GM12872 (cell line): ENCODE measurements at regions not wholly inside any gene's neighbourhood (a gene's known extent, or its start where the extent isn't known, plus 50 kb on each side); places are given as distances from the start of the nearest gene placed in this dataset.

Experiments
- TF ChIP-seq, protein P1 (sequence below): IDR thresholded peaks from 3 replicates; pipeline ENCODE4 v1.5.1; 2011; ENCODE audit warnings: low read depth, mild to moderate bottlenecking, low read length, moderate library complexity; ENCODE audit not compliant: insufficient read depth

- TF ChIP-seq, protein P1, sequence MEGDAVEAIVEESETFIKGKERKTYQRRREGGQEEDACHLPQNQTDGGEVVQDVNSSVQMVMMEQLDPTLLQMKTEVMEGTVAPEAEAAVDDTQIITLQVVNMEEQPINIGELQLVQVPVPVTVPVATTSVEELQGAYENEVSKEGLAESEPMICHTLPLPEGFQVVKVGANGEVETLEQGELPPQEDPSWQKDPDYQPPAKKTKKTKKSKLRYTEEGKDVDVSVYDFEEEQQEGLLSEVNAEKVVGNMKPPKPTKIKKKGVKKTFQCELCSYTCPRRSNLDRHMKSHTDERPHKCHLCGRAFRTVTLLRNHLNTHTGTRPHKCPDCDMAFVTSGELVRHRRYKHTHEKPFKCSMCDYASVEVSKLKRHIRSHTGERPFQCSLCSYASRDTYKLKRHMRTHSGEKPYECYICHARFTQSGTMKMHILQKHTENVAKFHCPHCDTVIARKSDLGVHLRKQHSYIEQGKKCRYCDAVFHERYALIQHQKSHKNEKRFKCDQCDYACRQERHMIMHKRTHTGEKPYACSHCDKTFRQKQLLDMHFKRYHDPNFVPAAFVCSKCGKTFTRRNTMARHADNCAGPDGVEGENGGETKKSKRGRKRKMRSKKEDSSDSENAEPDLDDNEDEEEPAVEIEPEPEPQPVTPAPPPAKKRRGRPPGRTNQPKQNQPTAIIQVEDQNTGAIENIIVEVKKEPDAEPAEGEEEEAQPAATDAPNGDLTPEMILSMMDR, result no peak
Observed at GRCh38 chr21:32167513-32167912, 111.3 kb downstream of the MIS18A start.

GRCh38 chr21:32163386-32163785 lies 115.5 kb downstream of the MIS18A start:
- TF ChIP-seq, protein P1, result no peak

DNA sequence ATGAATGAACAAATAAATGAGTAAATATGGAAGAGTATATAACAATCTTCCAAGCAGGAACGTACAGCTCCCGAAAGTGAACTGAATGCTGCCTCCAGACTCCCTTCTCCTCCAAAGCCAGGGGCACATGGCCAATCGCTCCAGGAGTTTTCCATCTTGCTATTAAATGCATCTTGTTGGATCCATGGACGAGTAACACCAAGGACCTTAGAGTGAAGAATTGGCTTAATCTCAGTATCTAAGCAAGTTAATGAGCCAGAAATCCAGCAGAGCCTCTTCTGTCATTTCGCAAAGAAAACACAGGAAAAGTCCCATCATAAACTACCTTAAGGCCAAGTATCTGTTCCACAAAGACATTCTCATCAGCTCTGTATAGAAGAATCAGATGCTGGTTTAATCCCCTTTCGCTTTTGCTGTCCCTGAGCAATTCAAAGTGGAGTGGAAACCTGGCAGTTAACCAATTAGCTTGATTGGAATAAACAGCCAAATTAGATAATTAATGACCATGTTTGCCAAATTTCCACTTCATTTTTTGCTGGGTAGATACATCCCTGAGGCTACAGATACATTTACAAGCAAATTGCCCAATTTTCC lies 116.0 kb downstream of the MIS18A start:
- TF ChIP-seq, protein P1, result no peak

DNA sequence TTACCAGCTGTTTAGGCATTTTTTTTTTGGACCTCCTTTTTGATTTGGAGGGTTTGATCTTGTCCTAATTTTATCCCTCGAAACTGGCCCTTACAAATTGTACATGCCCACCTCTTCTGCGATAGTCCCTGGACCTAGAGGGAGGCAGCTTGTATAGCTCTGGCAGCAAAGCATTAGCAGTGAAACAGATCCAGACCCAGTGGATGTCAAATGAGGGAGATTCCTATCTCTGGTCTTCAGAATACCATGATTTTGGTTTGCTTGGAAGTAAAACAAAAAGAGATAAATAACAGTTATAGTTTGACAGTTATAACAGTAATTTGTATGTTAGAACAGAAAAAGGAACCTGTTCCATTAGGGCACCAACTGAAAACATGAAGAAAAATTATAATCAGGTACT lies 123.6 kb downstream of the MIS18A start:
- TF ChIP-seq, protein P1, result no peak

- TF ChIP-seq, protein P1, result no peak
Observed at GRCh38 chr21:32147041-32147440, 131.8 kb downstream of the MIS18A start.

- TF ChIP-seq, protein P1, result no peak
Observed at GRCh38 chr21:32144851-32145250, 134.0 kb downstream of the MIS18A start.

DNA sequence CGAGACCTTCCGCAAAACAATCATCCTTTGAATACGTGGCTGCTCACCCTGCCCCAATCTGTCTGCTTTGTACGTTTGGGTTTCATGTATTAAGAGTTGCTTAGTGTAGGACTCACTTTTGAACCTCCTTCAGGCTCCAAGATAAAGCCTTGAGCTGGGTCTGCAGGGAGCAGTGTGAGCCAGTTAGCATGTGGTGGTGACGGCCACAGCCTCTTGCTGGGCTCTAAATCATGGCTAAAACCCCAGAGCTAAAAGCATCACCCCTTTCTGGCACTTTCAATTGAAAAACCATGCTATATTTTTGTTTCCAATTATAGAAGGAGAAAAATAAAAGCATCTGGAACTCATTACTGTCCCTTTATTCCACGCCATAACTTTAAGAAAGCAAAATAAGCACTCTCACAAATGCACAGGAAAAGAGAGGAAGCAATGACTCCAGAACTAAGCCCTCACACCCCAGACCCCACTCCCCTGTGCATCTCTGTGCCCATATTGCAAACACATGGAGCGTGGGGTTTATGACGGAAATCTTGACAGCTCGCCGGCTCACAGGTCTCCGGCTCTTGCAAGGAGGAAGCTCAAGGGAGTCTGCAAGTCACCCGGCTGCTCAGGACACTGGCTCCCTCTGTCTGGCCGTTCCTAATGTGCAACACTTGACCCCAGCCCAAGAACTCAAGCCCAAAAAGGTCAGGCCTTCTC lies 135.5 kb downstream of the MIS18A start:
- TF ChIP-seq, protein P1, result no peak
